Urinary bladder (tissue), 3 donors: ENCODE measurements at regions not wholly inside any gene's neighbourhood (a gene's known extent, or its start where the extent isn't known, plus 50 kb on each side); places are given as distances from the start of the nearest gene placed in this dataset.
"Not testable (repeated sequence)": the region's sequence is repeated elsewhere in the genome, so short reads cannot be mapped to it uniquely, and the experiment has no call there.

Source experiments
- DNase-seq: peaks from one replicate; pipeline ENCODE4 v3.0.0-alpha.2; 2015; ENCODE audit errors: extremely low spot score
- H3K27ac ChIP-seq: one replicate; pipeline ENCODE4 v1.5.1; 2013; ENCODE audit warnings: low read depth, mild to moderate bottlenecking, moderate library complexity
- H3K36me3 ChIP-seq: one replicate; pipeline ENCODE4 v1.6.1; 2013; ENCODE audit warnings: mild to moderate bottlenecking, moderate library complexity; ENCODE audit not compliant: insufficient read depth
- H3K4me1 ChIP-seq: one replicate; pipeline ENCODE4 v1.6.1; 2013; ENCODE audit warnings: mild to moderate bottlenecking, moderate library complexity; ENCODE audit not compliant: insufficient read depth
- H3K4me3 ChIP-seq: one replicate; pipeline ENCODE4 v1.5.1; 2013; ENCODE audit warnings: low read depth, low read length
- WGBS: extraction: QIAGEN DNeasy Blood & Tissue Kit; methylation state at CpG from one replicate; pipeline ENCODE4 v1.1.7; 2013; 5-methylcytosine and 5-hydroxymethylcytosine counted together
- donor health status: healthy with polysubstance abuse.
- donor health status: healthy.

DNA sequence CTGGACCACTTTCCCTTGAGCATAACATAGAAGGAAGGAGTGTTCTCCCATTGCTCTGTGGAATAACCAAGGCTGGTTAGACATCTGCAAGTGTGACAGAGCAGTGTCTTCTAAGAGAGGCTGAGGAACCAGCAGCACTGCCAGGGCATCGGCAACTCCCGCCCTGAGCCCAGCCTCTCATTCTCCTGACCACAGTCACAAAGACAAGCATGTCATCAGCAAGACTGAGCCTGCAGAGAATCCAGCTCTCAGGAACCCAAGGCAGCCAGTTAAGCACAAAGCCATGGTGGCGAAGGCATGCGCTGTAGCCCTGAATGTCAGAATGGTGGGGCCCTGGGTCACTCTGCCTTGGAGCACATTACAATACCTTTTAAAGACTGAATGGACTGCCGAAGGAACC lies 253.9 kb downstream of the AGTPBP1 start:
- no peak for DNase-seq
- Histone ChIP-seq H3K4me1 (no peaks in the 10 kb centered on the region), H3K4me3 (no peak overlapping the region), H3K27ac (no peak overlapping the region), H3K36me3 (no peaks in the 10 kb centered on the region)
- 90% methylated on average over 5 of the region's 5 CpGs for WGBS

- Histone ChIP-seq H3K36me3 (no peaks in the 10 kb centered on the region), H3K4me3 (no peak overlapping the region), H3K27ac (no peak overlapping the region), H3K4me1 (no peaks in the 10 kb centered on the region)
- DNase-seq = no peak
- WGBS = 58% methylated on average over 2 of the region's 2 CpGs
These were observed 257.5 kb downstream of the AGTPBP1 start for GRCh38 chr9:85484235-85484634.

DNA sequence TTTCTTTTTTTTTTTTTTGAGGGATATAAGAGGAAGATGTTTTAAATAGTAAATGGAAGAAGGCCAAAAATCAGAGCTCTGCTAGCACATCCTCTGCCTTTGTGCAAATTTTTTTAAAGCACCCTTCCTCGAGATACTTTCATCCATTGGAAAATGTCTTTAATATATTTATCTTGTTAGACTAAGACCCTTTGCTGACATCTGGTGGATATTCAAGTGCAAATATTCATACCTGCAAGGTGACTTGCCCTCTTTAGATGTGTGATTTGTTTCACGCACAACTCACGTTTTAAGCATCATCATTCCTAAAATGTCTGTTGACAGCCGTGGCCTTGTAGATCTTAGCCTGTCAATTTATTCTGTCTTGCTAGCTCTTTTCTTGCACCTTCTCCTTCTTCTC lies 258.5 kb downstream of the AGTPBP1 start:
- no peaks in the 10 kb centered on the region for H3K4me1 ChIP-seq
- H3K4me3 ChIP-seq = no peak overlapping the region
- no peaks in the 10 kb centered on the region for H3K36me3 ChIP-seq
- no peak overlapping the region for H3K27ac ChIP-seq
- DNase-seq = no peak
- 74% methylated on average over 4 of the region's 4 CpGs for WGBS

DNA sequence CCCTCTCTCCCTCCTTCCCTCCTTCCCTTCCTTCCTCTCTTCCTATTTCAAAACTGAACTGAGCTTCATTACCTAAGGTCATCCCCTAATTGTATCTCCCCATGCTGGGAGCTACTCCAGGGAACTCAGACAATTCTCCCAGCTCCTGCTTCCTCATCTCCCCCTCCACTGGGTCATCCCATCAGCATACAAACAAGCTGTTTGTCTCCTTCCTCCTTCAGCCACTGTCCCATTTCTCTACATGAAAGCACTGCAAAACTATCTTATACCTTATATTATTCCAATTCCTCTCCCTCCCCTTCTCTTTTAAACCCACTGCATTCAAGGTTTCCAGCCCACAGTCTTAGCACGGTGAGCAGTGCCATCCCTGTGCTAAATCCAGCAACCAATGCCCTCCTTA lies 262.4 kb downstream of the AGTPBP1 start:
- Histone ChIP-seq H3K4me3 (no peak overlapping the region), H3K36me3 (no peaks in the 10 kb centered on the region), H3K27ac (no peak overlapping the region), H3K4me1 (no peaks in the 10 kb centered on the region)
- WGBS = 93% methylated on average over 1 of the region's 1 CpG
- DNase-seq = no peak

DNA sequence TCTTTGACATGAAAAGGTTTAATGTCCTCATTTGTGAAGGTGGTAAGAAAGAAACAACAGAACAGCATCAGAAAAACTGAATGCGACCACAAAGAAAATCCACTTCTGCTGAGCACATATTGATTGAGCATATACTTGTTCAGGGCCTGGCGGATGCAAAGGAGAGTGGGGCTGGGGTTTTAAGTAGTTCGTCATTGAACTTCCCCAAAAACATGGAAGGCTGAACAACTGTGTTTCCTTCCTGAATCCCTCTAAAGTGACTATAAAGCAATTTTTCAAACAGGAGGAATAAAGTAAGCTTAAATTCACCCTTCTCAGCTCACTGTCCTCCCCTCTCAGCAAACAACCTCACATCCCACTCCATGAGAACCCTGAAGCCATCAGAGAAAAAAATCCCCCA lies 262.9 kb downstream of the AGTPBP1 start:
- Histone ChIP-seq H3K4me3 (no peak overlapping the region), H3K36me3 (no peaks in the 10 kb centered on the region), H3K27ac (no peak overlapping the region), H3K4me1 (no peaks in the 10 kb centered on the region)
- DNase-seq = no peak
- 90% methylated on average over 3 of the region's 3 CpGs for WGBS

GRCh38 chr9:85474896-85475295 lies 266.9 kb downstream of the AGTPBP1 start:
- H3K36me3 ChIP-seq, DNase-seq, H3K4me1 ChIP-seq, H3K4me3 ChIP-seq, H3K27ac ChIP-seq: not testable (repeated sequence)

DNA sequence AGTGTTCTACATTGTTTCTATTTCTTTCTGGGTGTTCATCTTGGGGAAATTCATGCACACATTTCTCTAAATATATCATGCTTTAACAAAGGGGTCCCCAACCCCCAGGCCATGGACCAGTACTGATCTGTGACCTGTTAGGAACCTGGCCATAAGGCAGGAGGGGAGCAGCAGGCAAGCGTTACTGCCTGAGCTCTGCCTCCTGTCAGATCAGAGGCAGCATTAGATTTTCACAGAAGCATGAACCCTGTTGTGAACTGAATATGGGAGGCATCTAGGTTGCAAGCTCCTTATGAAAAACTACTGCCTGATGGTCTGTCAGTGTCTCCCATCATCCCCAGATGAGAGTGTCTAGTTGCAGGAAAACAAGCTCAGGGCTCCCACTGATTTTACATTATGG lies 270.0 kb downstream of the AGTPBP1 start:
- 65% methylated on average over 1 of the region's 1 CpG for WGBS

GRCh38 chr9:85469041-85469440 lies 272.7 kb downstream of the AGTPBP1 start:
- WGBS = 87% methylated on average over 10 of the region's 10 CpGs
- H3K27ac ChIP-seq = no peak overlapping the region
- no peaks in the 10 kb centered on the region for H3K4me1 ChIP-seq
- no peak for DNase-seq
- H3K4me3 ChIP-seq = no peak overlapping the region
- no peaks in the 10 kb centered on the region for H3K36me3 ChIP-seq

More for the DNA sequence above, 270.0 kb downstream of the AGTPBP1 start:
- no peak overlapping the region for H3K4me3 ChIP-seq
- no peak overlapping the region for H3K27ac ChIP-seq
- no peaks in the 10 kb centered on the region for H3K36me3 ChIP-seq
- no peak for DNase-seq
- no peaks in the 10 kb centered on the region for H3K4me1 ChIP-seq

DNA sequence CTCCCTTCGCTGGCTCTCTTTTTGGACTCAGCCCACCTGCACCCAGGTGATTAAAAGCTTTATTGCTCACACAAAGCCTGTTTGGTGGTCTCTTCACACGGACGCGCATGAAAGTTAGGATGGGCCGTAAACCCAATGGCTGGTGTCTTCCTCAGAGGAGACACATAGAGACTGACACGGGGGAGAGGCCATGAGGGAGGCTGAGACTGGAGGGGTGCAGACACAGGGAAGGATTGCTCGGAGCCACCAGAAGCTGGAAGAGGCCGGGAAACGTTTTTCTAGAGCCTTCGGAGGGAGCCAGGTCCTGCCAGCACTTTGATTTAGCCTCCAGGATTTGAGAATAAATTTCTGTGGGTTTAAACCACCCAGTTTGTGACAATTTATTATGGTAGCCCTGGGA lies 274.9 kb downstream of the AGTPBP1 start:
- no peak for DNase-seq
- H3K4me3 ChIP-seq = no peak overlapping the region
- H3K36me3 ChIP-seq = no peaks in the 10 kb centered on the region
- WGBS = 76% methylated on average over 10 of the region's 10 CpGs
- no peaks in the 10 kb centered on the region for H3K4me1 ChIP-seq
- H3K27ac ChIP-seq = no peak overlapping the region

DNA sequence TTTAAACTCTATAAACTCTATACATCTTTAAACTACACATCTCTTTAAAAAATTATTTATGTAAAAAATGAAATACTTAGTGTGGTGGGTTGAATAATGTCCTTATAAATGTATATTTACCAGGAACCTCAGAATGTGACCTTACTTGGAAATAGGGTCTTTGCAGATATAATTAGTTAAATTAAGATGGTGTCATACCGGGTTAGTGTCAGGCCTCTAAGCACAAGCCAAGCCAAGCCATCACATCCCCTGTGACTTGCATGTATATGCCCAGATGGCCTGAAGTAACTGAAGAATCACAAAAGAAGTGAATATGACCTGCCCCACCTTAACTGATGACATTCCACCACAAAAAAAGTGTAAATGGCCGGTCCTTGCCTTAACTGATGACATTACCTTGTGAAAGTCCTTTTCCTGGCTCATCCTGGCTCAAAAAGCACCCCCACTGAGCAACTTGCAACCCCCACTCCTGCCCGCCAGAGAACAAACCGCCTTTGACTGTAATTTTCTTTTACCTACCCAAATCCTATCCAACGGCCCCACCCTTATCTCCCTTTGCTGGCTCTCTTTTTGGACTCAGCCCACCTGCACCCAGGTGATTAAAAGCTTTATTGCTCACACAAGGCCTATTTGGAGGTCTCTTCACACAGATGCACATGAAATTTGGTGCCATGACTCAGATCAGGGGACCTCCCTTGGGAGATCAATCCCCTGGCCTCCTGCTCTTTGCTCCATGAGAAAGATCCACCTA lies 283.5 kb downstream of the AGTPBP1 start:
- H3K4me3 ChIP-seq, DNase-seq, H3K27ac ChIP-seq, H3K36me3 ChIP-seq, H3K4me1 ChIP-seq: not testable (repeated sequence)
- WGBS = 88% methylated on average over 5 of the region's 5 CpGs

DNA sequence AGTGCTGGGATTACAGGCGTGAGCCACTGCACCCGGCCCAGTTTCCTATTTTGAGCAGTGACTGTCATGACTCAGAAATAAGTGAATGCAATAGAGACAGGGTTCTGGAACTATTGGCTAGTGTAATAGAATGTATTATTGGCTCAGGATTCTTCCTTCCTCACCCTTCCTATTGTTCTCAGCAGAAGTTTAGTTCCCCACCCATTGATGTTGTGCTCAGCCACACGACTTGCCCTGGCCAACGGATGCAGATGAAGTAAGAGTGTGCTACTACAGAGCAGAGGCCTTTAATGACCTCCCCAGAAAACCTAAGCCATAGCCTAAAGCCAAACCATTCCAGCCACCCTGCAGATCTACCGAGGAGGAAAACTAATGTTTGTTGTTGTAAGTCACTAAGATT lies 287.9 kb downstream of the AGTPBP1 start:
- 72% methylated on average over 5 of the region's 5 CpGs for WGBS
- no peak overlapping the region for H3K27ac ChIP-seq
- H3K4me1 ChIP-seq = no peaks in the 10 kb centered on the region
- no peak for DNase-seq
- no peak overlapping the region for H3K4me3 ChIP-seq
- H3K36me3 ChIP-seq = no peaks in the 10 kb centered on the region

DNA sequence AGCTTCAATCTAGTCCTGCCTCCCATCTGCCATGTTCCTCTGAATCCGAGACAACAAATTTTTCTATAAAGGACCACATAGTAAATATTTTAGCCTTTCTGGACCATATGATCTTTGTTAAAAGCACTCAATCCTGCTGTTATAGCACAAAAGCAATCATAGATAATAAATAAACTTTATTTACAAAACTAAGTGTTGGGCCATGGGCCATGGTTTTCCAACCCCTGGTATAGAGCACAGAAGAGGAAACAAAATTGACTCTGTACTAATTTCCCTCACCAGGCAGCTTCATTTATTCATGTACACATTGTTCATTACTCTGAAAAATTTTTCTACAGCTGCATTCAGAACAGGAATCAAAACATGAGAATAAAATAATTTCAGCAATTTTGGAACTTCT lies 288.9 kb downstream of the AGTPBP1 start:
- H3K27ac ChIP-seq = no peak overlapping the region

DNA sequence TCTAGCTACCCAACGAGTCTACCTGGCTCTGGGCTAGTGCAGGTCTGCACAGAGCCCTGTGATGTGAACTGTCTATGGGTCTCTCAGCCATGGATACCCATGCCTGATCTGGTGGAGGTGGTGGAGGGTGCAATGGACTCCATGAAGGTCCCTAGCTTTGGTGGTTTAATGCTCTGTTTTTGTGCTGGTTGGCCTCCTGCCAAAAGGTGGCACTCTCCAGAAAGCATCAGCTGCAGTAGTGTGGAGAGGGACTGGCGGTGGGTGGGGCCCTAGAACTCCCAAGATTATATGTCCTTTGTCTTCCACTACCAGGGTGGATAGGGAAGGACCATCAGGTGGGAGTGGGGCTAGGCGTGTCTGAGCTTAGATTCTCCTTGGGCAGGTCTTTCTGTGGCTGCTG lies 290.1 kb downstream of the AGTPBP1 start:
- no peak overlapping the region for H3K27ac ChIP-seq
- H3K36me3 ChIP-seq = no peaks in the 10 kb centered on the region
- DNase-seq = no peak
- WGBS = 92% methylated on average over 3 of the region's 3 CpGs
- H3K4me1 ChIP-seq = no peaks in the 10 kb centered on the region
- no peak overlapping the region for H3K4me3 ChIP-seq

More for the DNA sequence above, 288.9 kb downstream of the AGTPBP1 start:
- WGBS = 42% methylated on average over 1 of the region's 1 CpG
- Histone ChIP-seq H3K4me3 (no peak overlapping the region), H3K4me1 (no peaks in the 10 kb centered on the region), H3K36me3 (no peaks in the 10 kb centered on the region)
- DNase-seq = no peak

- Histone ChIP-seq H3K27ac (no peak overlapping the region), H3K4me1 (no peaks in the 10 kb centered on the region), H3K4me3 (no peak overlapping the region), H3K36me3 (no peaks in the 10 kb centered on the region)
- DNase-seq = no peak
These were observed 295.9 kb downstream of the AGTPBP1 start for GRCh38 chr9:85445887-85446286.

DNA sequence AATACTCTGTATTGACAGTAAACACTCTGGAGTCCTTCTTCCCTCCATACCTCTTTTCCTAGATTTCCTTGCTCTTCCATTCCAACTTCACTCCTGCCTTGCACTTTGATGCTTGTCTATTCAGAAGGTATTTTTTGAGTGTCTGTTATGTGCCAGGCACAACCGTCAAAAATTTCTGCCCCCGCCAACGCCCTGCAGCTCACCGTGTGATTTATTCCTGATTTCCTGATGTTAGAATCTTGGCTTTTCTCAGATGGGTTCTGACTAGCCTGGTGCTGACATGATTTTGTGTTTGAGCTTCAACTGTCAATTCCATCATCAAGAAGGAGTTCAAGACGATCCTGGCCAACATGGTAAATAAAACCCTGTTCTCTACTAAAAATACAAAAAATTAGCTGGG lies 297.5 kb downstream of the AGTPBP1 start:
- WGBS = 81% methylated on average over 5 of the region's 5 CpGs
- Histone ChIP-seq H3K27ac (no peak overlapping the region), H3K36me3 (no peaks in the 10 kb centered on the region), H3K4me3 (no peak overlapping the region), H3K4me1 (no peaks in the 10 kb centered on the region)
- DNase-seq = no peak
